ENCODE measurements at regions not wholly inside any gene's neighbourhood (a gene's known extent, or its start where the extent isn't known, plus 50 kb on each side); places are given as distances from the start of the nearest gene placed in this dataset.

GRCh38 chr13:76719955-76720354 is 166.2 kb downstream of the KCTD12 start:
- Histone ChIP-seq H3K27ac (ENCODE audit: low read depth in 1 of 2, low read length in 2 of 2) (no peak overlapping the region), H3K36me3 (ENCODE audit: control insufficient read depth in 4 of 4, insufficient read depth in 3 of 4, low read depth in 1 of 4, low read length in 3 of 4) (no peaks in the 10 kb centered on the region), H3K9ac (ENCODE audit: low read depth in 1 of 2, low read length in 2 of 2) (no peak overlapping the region), H3K4me1 (ENCODE audit: control insufficient read depth in 4 of 4, insufficient read depth in 4 of 4, low read length in 3 of 4) (no peaks in the 10 kb centered on the region), H3K4me3 (ENCODE audit: low read depth in 1 of 3, low read length in 3 of 3) (no peak overlapping the region), H3K9me3 (ENCODE audit: control insufficient read depth in 4 of 4, low read length in 3 of 4) (no peaks in the 10 kb centered on the region), H3K27me3 (ENCODE audit: control insufficient read depth in 4 of 4, insufficient read depth in 4 of 4, low read length in 3 of 4) (no peaks in the 10 kb centered on the region)
- 92% methylated on average over 2 of the region's 2 CpGs for WGBS
- no peak for TF ChIP-seq NR2F2 (IDR thresholded peaks at IDR 0.05)
- TF ChIP-seq HNF4G (IDR thresholded peaks at IDR 0.05): no peak
- TF ChIP-seq, protein P1, sequence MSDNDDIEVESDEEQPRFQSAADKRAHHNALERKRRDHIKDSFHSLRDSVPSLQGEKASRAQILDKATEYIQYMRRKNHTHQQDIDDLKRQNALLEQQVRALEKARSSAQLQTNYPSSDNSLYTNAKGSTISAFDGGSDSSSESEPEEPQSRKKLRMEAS (IDR thresholded peaks at IDR 0.05): no peak
- no peak for TF ChIP-seq REST (IDR thresholded peaks at IDR 0.05)
- TF ChIP-seq SP1 (IDR thresholded peaks at IDR 0.05): no peak
- TF ChIP-seq ZBTB33 (IDR thresholded peaks at IDR 0.05): no peak
- no peak for TF ChIP-seq FOXA2 (IDR thresholded peaks at IDR 0.05)
- no peak for TF ChIP-seq FOXA1 (IDR thresholded peaks at IDR 0.05)
- no peak for TF ChIP-seq RXRA (IDR thresholded peaks at IDR 0.05)
- TF ChIP-seq, protein P2, sequence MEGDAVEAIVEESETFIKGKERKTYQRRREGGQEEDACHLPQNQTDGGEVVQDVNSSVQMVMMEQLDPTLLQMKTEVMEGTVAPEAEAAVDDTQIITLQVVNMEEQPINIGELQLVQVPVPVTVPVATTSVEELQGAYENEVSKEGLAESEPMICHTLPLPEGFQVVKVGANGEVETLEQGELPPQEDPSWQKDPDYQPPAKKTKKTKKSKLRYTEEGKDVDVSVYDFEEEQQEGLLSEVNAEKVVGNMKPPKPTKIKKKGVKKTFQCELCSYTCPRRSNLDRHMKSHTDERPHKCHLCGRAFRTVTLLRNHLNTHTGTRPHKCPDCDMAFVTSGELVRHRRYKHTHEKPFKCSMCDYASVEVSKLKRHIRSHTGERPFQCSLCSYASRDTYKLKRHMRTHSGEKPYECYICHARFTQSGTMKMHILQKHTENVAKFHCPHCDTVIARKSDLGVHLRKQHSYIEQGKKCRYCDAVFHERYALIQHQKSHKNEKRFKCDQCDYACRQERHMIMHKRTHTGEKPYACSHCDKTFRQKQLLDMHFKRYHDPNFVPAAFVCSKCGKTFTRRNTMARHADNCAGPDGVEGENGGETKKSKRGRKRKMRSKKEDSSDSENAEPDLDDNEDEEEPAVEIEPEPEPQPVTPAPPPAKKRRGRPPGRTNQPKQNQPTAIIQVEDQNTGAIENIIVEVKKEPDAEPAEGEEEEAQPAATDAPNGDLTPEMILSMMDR (IDR thresholded peaks at IDR 0.05; ENCODE audit: low read depth, low read length, missing input control): no peak
- DNase-seq (ENCODE audit: low spot score): no peak

DNA sequence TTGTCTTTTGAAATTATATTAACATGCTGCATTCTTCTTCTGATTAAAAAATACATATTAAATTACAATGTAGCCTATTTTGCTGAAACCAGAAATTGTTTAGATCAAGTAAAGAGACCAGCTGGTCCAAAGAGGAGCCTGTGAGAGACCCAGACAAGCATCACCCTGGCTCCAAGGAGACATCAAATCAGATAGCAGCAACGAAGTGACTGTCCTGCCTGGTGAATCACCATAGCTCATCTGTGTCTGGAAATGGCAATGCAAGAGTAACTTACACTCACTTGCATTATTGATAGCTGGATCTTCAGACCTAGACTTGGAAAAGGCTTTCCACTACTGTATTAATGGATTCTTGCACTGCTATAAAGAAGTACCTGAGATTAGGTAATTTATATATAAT is 169.1 kb downstream of the KCTD12 start:
- no peak overlapping the region for H3K27ac ChIP-seq (ENCODE audit: low read depth in 1 of 2, low read length in 2 of 2)
- no peaks in the 10 kb centered on the region for H3K36me3 ChIP-seq (ENCODE audit: control insufficient read depth in 4 of 4, insufficient read depth in 3 of 4, low read depth in 1 of 4, low read length in 3 of 4)
- H3K27me3 ChIP-seq (ENCODE audit: control insufficient read depth in 4 of 4, insufficient read depth in 4 of 4, low read length in 3 of 4): no peaks in the 10 kb centered on the region
- no peak for DNase-seq (ENCODE audit: low spot score)
- H3K9me3 ChIP-seq (ENCODE audit: control insufficient read depth in 4 of 4, low read length in 3 of 4): no peaks in the 10 kb centered on the region
- TF ChIP-seq, protein P2 (IDR thresholded peaks at IDR 0.05; ENCODE audit: low read depth, low read length, missing input control): no peak
- TF ChIP-seq JUND (IDR thresholded peaks at IDR 0.05) (no peak), EGR1 (IDR thresholded peaks at IDR 0.05; ENCODE audit: low read depth in 2 of 2) (no peak), FOXA2 (IDR thresholded peaks at IDR 0.05) (no peak), HNF4G (IDR thresholded peaks at IDR 0.05) (no peak), ZBTB33 (IDR thresholded peaks at IDR 0.05) (no peak), TAF1 (conservative IDR thresholded peaks at IDR 0.05) (no peak), YY1 (IDR thresholded peaks at IDR 0.05) (no peak), RAD21 (IDR thresholded peaks at IDR 0.05) (no peak)
- WGBS: 56% methylated on average over 1 of the region's 1 CpG
- no peaks in the 10 kb centered on the region for H3K4me1 ChIP-seq (ENCODE audit: control insufficient read depth in 4 of 4, insufficient read depth in 4 of 4, low read length in 3 of 4)
- H3K9ac ChIP-seq (ENCODE audit: low read depth in 1 of 2, low read length in 2 of 2): no peak overlapping the region
- no peak overlapping the region for H3K4me3 ChIP-seq (ENCODE audit: low read depth in 1 of 3, low read length in 3 of 3)

Measured in liver (tissue), 8 donors.